Karpas-422 (cell line): ENCODE measurements at regions not wholly inside any gene's neighbourhood (a gene's known extent, or its start where the extent isn't known, plus 50 kb on each side); places are given as distances from the start of the nearest gene placed in this dataset.

ENCODE experiments used
- DNase-seq: peaks from one replicate; pipeline ENCODE4 v3.0.0-alpha.2; 2015
- H2AFZ ChIP-seq: fragments of 200-600 bp; sonication (generic); 2 replicates; pipeline ENCODE4 v1.6.1; 2014; ENCODE audit warnings: antibody characterized with exemption, low read length, mixed read lengths
- H3K27ac ChIP-seq: fragments of 200-600 bp; sonication (generic); 2 replicates; pipeline ENCODE4 v1.5.1; 2014; ENCODE audit warnings: mild to moderate bottlenecking, low read length, moderate library complexity
- H3K27me3 ChIP-seq: fragments of 200-600 bp; sonication (generic); 2 replicates; pipeline ENCODE4 v1.6.1; 2014; ENCODE audit warnings: low read length, mixed read lengths
- H3K36me3 ChIP-seq: fragments of 200-600 bp; sonication (generic); 2 replicates; pipeline ENCODE4 v1.6.1; 2014; ENCODE audit warnings: low read length, mixed read lengths; ENCODE audit not compliant: insufficient read depth
- H3K4me1 ChIP-seq: fragments of 200-600 bp; sonication (generic); 2 replicates; pipeline ENCODE4 v1.6.1; 2014; ENCODE audit warnings: mild to moderate bottlenecking, low read length, mixed read lengths
- H3K4me2 ChIP-seq: fragments of 200-600 bp; sonication (generic); 2 replicates; pipeline ENCODE4 v1.6.1; 2014; ENCODE audit warnings: low read length, low read depth, mild to moderate bottlenecking; ENCODE audit not compliant: poor library complexity, severe bottlenecking
- H3K4me3 ChIP-seq: fragments of 200-600 bp; sonication (generic); 2 replicates; pipeline ENCODE4 v1.5.1; 2014; ENCODE audit warnings: mild to moderate bottlenecking, antibody characterized with exemption, low read length, mixed read lengths
- H3K79me2 ChIP-seq: fragments of 200-600 bp; sonication (generic); 2 replicates; pipeline ENCODE4 v1.6.1; 2014; ENCODE audit warnings: mild to moderate bottlenecking, low read length, mixed read lengths
- H3K9ac ChIP-seq: fragments of 200-600 bp; sonication (generic); 2 replicates; pipeline ENCODE4 v1.6.0; 2014; ENCODE audit warnings: low read length
- H3K9me2 ChIP-seq: fragments of 200-600 bp; sonication (generic), shearing (Covaris generic); replicated peaks from 2 replicates; pipeline ENCODE4 v1.6.0; 2014; ENCODE audit warnings: mild to moderate bottlenecking, low read length, moderate library complexity; ENCODE audit not compliant: insufficient read depth
- H3K9me3 ChIP-seq: fragments of 300-700, 200-600 bp; sonication (generic); 2 replicates; pipeline ENCODE4 v1.6.1; 2014; ENCODE audit warnings: low read length, mixed read lengths
- H4K20me1 ChIP-seq: fragments of 200-600 bp; sonication (generic); 2 replicates; pipeline ENCODE4 v1.6.1; 2014; ENCODE audit warnings: mild to moderate bottlenecking, antibody characterized with exemption, low read length, low read depth; ENCODE audit not compliant: insufficient read depth

DNA sequence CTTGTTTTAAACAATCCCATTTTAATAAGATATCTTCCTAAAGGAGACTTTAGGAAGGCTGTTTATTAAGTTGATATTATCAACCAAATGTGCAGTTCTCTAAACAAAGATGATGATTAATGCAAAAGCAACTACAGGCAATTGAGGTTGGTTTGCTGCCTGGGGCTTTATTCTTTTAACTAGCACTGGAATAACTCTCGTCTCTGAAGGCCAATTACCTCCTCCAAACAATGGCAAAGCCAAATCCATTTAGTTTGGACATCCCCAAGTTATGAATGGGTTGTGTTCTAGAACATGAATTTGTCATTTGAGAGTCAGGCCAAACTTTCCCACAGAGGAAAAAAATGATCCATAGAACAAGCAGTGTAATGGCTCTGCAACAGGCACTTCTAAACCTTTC is 114.1 kb downstream of the SLC16A9 start:
- Histone ChIP-seq H3K79me2 (no peaks in the 10 kb centered on the region), H3K9ac (no peak overlapping the region), H4K20me1 (no peaks in the 10 kb centered on the region), H3K4me2 (no peak overlapping the region), H3K27me3 (no peaks in the 10 kb centered on the region), H3K4me1 (no peaks in the 10 kb centered on the region), H3K9me3 (no peaks in the 10 kb centered on the region), H3K27ac (no peak overlapping the region), H3K4me3 (no peak overlapping the region), H3K9me2 (no peaks in the 10 kb centered on the region), H3K36me3 (no peaks in the 10 kb centered on the region), H2AFZ (no peak overlapping the region)
- no peak for DNase-seq

DNA sequence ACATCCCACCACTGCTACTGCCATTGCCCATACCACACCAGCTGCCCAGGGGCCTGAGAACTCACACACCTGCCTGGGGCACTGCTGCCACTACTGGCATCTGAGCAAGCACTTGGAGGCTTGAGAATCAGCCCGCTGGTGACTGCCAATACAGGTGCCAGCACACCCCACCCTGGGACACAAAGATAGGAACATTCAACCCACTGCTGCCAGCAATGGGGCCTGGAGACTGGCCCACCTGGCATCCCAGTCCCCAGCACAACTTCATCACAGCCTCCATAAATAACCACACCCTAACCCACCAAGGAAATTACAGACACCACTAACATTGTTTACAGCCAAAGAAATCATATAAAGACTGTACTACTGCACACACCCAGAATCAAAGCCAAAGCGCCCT is 115.9 kb downstream of the SLC16A9 start:
- Histone ChIP-seq H3K36me3 (no peaks in the 10 kb centered on the region), H4K20me1 (no peaks in the 10 kb centered on the region), H3K4me3 (no peak overlapping the region), H3K79me2 (no peaks in the 10 kb centered on the region), H3K27ac (no peak overlapping the region), H3K9me2 (no peaks in the 10 kb centered on the region), H3K9me3 (no peaks in the 10 kb centered on the region), H3K9ac (no peak overlapping the region), H2AFZ (no peak overlapping the region), H3K4me2 (no peak overlapping the region), H3K27me3 (no peaks in the 10 kb centered on the region), H3K4me1 (no peaks in the 10 kb centered on the region)
- DNase-seq: no peak

DNA sequence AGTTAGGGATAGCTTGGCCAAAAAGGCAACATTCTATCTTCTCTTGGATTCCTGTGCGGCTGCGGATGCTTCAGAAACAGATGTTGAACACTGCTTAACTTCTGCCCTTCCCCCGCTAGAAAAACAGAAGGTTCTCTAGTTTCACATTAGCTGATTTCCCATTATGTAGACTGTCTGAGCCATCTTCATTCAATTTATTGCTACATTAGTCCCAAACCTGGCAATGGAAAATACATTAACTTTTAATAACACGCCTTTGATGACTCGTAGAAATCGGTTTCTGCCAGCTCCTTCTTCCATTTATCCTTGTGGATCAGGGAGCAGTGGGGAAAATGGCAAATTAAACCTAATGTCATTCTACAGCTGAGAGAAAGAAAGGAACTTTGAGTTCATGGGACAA is 119.9 kb downstream of the SLC16A9 start:
- H3K9me3 ChIP-seq: no peaks in the 10 kb centered on the region

DNA sequence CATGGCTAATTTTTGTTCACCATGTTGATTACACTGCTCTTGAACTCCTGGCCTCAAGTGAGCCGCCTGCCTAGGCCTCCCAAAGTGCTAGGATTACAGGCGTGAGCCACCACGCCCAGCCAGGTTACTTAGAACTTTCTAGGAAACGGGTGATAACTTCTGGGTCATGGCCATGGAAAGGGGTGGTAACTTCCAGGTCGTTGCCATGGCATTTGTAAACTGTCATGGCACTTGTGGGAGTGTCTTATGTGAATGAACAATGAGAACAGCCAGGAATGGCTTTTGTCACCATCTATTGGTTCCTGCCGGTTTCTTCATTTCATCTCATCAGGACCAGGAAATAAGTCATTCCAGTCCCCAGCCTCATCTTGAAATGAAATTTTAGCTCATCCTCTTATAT is 120.9 kb downstream of the SLC16A9 start:
- no peak for DNase-seq

More for the DNA sequence above, 119.9 kb downstream of the SLC16A9 start:
- Histone ChIP-seq H2AFZ (no peak overlapping the region), H3K27ac (no peak overlapping the region), H3K36me3 (no peaks in the 10 kb centered on the region), H3K4me2 (no peak overlapping the region), H3K4me1 (no peaks in the 10 kb centered on the region), H3K9me2 (no peaks in the 10 kb centered on the region), H3K27me3 (no peaks in the 10 kb centered on the region), H3K9ac (no peak overlapping the region), H3K79me2 (no peaks in the 10 kb centered on the region), H4K20me1 (no peaks in the 10 kb centered on the region), H3K4me3 (no peak overlapping the region)
- DNase-seq: no peak

DNA sequence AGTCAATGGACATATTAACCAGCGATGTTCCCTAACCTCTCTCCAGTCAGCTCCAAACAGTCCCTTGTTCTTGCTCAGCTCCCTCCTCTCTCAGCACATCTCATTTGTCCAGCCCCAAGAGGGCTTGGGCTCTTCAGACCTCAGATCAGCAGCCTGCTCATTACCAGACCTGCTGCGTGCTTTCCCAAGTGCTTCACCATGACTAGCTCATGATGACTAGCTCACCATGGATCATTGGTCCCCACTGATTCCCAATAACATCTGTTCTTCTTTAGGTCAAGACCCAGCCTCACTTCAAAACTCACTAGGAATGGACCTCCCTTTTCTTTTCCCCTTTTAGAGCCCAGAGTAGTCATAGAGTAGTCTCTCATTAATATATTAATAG is 121.9 kb downstream of the SLC16A9 start:
- H3K4me3 ChIP-seq: no peak overlapping the region
- no peaks in the 10 kb centered on the region for H4K20me1 ChIP-seq
- H3K79me2 ChIP-seq: no peaks in the 10 kb centered on the region
- H3K36me3 ChIP-seq: no peaks in the 10 kb centered on the region
- no peak overlapping the region for H3K9ac ChIP-seq
- H3K27ac ChIP-seq: no peak overlapping the region
- no peak for DNase-seq
- no peak overlapping the region for H3K4me2 ChIP-seq
- no peaks in the 10 kb centered on the region for H3K4me1 ChIP-seq
- H3K27me3 ChIP-seq: no peaks in the 10 kb centered on the region
- H3K9me3 ChIP-seq: no peaks in the 10 kb centered on the region
- no peaks in the 10 kb centered on the region for H3K9me2 ChIP-seq
- no peak overlapping the region for H2AFZ ChIP-seq

More for the DNA sequence above, 120.9 kb downstream of the SLC16A9 start:
- Histone ChIP-seq H3K4me3 (no peak overlapping the region), H3K27me3 (no peaks in the 10 kb centered on the region), H3K9me3 (no peaks in the 10 kb centered on the region), H3K9me2 (no peaks in the 10 kb centered on the region), H3K4me2 (no peak overlapping the region), H2AFZ (no peak overlapping the region), H3K9ac (no peak overlapping the region), H3K27ac (no peak overlapping the region), H3K4me1 (no peaks in the 10 kb centered on the region), H3K79me2 (no peaks in the 10 kb centered on the region), H3K36me3 (no peaks in the 10 kb centered on the region), H4K20me1 (no peaks in the 10 kb centered on the region)

DNA sequence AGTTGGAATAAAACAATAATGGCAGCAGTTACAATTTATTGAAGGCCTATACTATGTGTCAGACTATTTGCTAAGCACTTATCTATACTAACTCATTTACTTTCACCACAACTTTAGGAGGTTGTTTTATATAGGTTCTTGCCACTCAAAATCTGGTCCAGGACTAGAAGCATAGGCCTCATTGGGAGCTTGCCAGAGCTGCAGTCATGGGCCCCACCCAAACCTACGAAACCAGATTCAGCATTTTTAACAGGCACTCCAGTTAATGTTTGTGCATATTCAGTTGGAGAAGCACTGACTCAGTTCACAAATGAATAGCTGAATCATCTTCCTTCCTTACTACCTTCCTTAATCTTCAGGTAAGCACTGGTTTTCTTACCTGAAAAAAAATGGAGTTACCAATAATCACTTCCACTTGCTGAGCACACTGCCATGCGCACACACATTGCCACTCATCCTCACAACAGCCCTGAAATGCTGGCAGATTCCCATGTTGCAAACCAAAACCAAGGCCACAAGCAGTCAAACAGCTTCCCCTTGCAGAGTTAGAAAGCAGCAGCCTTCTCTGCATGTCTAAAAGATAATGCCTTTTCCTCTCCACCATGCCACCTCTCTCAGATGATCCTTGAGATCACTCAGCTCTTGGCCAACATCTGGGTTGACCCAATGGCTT is 122.4 kb downstream of the SLC16A9 start:
- H2AFZ ChIP-seq: no peak overlapping the region
- no peak overlapping the region for H3K27ac ChIP-seq
- H3K4me1 ChIP-seq: no peaks in the 10 kb centered on the region
- no peak overlapping the region for H3K4me2 ChIP-seq
- DNase-seq: no peak
- no peak overlapping the region for H3K4me3 ChIP-seq
- no peaks in the 10 kb centered on the region for H4K20me1 ChIP-seq
- H3K36me3 ChIP-seq: no peaks in the 10 kb centered on the region
- no peaks in the 10 kb centered on the region for H3K9me3 ChIP-seq
- H3K9me2 ChIP-seq: no peaks in the 10 kb centered on the region
- H3K27me3 ChIP-seq: no peaks in the 10 kb centered on the region
- no peak overlapping the region for H3K9ac ChIP-seq
- no peaks in the 10 kb centered on the region for H3K79me2 ChIP-seq

DNA sequence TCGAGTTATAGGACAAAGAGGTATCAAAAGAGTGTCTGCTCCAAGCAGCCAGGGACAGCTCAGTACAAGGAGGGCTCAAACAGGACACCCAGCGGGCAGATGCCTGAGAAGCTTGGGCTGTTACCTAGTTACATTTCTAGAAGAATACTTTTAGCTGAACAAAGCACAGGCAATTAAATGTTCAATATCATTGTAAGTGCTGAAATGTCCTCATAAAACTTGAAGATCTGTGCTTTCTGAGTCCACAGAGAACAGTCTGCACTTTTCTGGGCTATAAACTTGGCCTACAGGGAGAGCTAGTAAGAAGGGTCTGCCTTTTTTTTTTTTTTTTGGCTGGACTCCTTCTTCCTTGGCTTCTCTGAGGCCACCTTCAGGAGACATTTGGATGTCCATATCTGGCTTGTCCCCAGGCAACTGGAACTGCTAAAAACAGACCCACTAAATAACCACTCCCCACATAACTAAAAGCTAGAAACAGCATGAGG is 123.2 kb downstream of the SLC16A9 start:
- H4K20me1 ChIP-seq: no peaks in the 10 kb centered on the region
- no peaks in the 10 kb centered on the region for H3K9me2 ChIP-seq
- no peak overlapping the region for H3K4me2 ChIP-seq
- H3K9ac ChIP-seq: no peak overlapping the region
- H3K4me3 ChIP-seq: no peak overlapping the region
- H3K27me3 ChIP-seq: no peaks in the 10 kb centered on the region
- no peaks in the 10 kb centered on the region for H3K9me3 ChIP-seq
- no peak overlapping the region for H3K27ac ChIP-seq
- no peak overlapping the region for H2AFZ ChIP-seq
- DNase-seq: no peak
- H3K79me2 ChIP-seq: no peaks in the 10 kb centered on the region
- H3K4me1 ChIP-seq: no peaks in the 10 kb centered on the region
- no peaks in the 10 kb centered on the region for H3K36me3 ChIP-seq

DNA sequence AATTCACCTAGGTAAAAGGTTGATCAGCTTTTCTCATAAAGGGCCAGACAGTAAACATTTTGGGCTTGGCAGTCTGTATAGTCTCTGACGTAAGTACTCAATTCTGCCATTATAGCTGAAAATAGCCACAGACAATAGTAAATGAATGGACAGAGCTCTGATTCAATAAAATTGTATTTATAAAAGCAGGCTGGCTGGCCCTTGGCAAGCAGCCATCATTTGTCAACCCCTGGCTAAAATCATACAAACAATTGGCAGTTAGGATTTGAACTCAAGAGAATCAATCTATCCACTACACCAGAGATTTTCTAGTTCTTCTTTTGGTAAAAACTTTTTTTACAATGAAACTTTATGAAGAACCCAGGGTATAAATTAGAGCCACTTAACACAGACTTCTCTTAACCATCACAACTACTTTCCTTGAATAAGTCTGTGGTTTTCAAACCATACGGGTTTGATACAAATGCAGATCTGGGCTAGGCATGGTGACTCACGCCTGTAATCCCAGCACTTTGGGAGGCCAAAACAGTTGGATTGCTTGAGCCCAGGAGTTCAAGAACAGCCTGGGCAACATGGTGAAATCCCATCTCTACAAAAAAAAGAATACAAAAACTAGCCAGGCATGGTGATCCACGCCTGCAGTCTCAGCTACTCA is 124.5 kb downstream of the SLC16A9 start:
- Histone ChIP-seq H3K9me2 (no peaks in the 10 kb centered on the region), H4K20me1 (no peaks in the 10 kb centered on the region), H3K36me3 (no peaks in the 10 kb centered on the region), H3K4me2 (no peak overlapping the region), H3K27ac (no peak overlapping the region), H3K27me3 (no peaks in the 10 kb centered on the region), H2AFZ (no peak overlapping the region), H3K9ac (no peak overlapping the region), H3K4me3 (no peak overlapping the region), H3K4me1 (no peaks in the 10 kb centered on the region), H3K79me2 (no peaks in the 10 kb centered on the region), H3K9me3 (no peaks in the 10 kb centered on the region)
- DNase-seq: no peak
